ENCODE measurements at regions not wholly inside any gene's neighbourhood (a gene's known extent, or its start where the extent isn't known, plus 50 kb on each side); places are given as distances from the start of the nearest gene placed in this dataset.

- no peak for DNase-seq
These were observed 720.1 kb downstream of the GBE1 start for GRCh38 chr3:81041331-81041730.

- no peak for DNase-seq
These were observed 721.3 kb downstream of the GBE1 start for GRCh38 chr3:81040107-81040506.

- DNase-seq, result no peak
These were observed 727.8 kb downstream of the GBE1 start for GRCh38 chr3:81033684-81034083.

GRCh38 chr3:81033185-81033584 is 728.3 kb downstream of the GBE1 start:
- DNase-seq, result no peak

- DNase-seq, result no peak
These were observed 731.6 kb downstream of the GBE1 start for GRCh38 chr3:81029861-81030260.

GRCh38 chr3:81027344-81027743 is 734.1 kb downstream of the GBE1 start:
- DNase-seq, result no peak

GRCh38 chr3:81024560-81024959 is 736.9 kb downstream of the GBE1 start:
- no peak for DNase-seq

GRCh38 chr3:81022339-81022738 is 739.1 kb downstream of the GBE1 start:
- DNase-seq, result no peak

GRCh38 chr3:81013360-81013759 is 748.1 kb downstream of the GBE1 start:
- DNase-seq, result no peak

- DNase-seq, result no peak
These were observed 755.5 kb downstream of the GBE1 start for GRCh38 chr3:81005992-81006391.

- DNase-seq, result no peak
These were observed 757.6 kb downstream of the GBE1 start for GRCh38 chr3:81003817-81004216.

- no peak for DNase-seq
These were observed 758.3 kb downstream of the GBE1 start for GRCh38 chr3:81003008-81003645.

GRCh38 chr3:80999481-80999880 is 762.0 kb downstream of the GBE1 start:
- DNase-seq, result no peak

GRCh38 chr3:80998022-80998421 is 763.4 kb downstream of the GBE1 start:
- DNase-seq, result no peak

GRCh38 chr3:80997622-80998021 is 763.8 kb downstream of the GBE1 start:
- no peak for DNase-seq

GRCh38 chr3:80994767-80995166 is 766.7 kb downstream of the GBE1 start:
- no peak for DNase-seq

GRCh38 chr3:80994085-80994665 is 767.3 kb downstream of the GBE1 start:
- no peak for DNase-seq

GRCh38 chr3:80993241-80993945 is 768.1 kb downstream of the GBE1 start:
- DNase-seq, result no peak

GRCh38 chr3:80983753-80984152 is 777.7 kb downstream of the GBE1 start:
- DNase-seq, result no peak

- no peak for DNase-seq
These were observed 783.1 kb downstream of the GBE1 start for GRCh38 chr3:80978216-80978969.

- no peak for DNase-seq
These were observed 791.2 kb downstream of the GBE1 start for GRCh38 chr3:80970292-80970691.

GRCh38 chr3:80929576-80929975 is 831.9 kb downstream of the GBE1 start:
- DNase-seq, result no peak

- no peak for DNase-seq
These were observed 846.6 kb downstream of the GBE1 start for GRCh38 chr3:80914854-80915253.

GRCh38 chr3:80898211-80898610 is 863.2 kb downstream of the GBE1 start:
- DNase-seq, result no peak

All from CD4-positive, alpha-beta T cell treated with Interleukin-4 for 4 hours (primary cell).